Ovary (tissue), 7 donors: ENCODE measurements at regions not wholly inside any gene's neighbourhood (a gene's known extent, or its start where the extent isn't known, plus 50 kb on each side); places are given as distances from the start of the nearest gene placed in this dataset.

Source experiments
- DNase-seq, 5 donors: peaks; one replicate each; pipeline ENCODE4 v3.0.0-alpha.2; 2019 to 2020
- H3K27ac ChIP-seq, 2 donors: fragments of 200-600 bp; one replicate each; pipeline versions ENCODE4 v1.5.1 to v1.8.0; 2019 to 2022
- H3K27me3 ChIP-seq: fragments of 200-600 bp; one replicate; pipeline ENCODE4 v1.8.0; 2022
- H3K36me3 ChIP-seq: fragments of 200-600 bp; sonication (generic); one replicate; pipeline ENCODE4 v1.5.1; 2019
- H3K4me1 ChIP-seq: one replicate; pipeline ENCODE4 v1.8.1; 2013; ENCODE audit warnings: mild to moderate bottlenecking, moderate library complexity; ENCODE audit not compliant: insufficient read depth
- H3K4me3 ChIP-seq: fragments of 200-600 bp; sonication (generic); one replicate; pipeline ENCODE4 v1.5.1; 2017
- H3K9me3 ChIP-seq, 2 donors: fragments of 200-600 bp in 1 of 2; sonication (generic) in 1 of 2; one replicate each; pipeline versions ENCODE4 v1.5.1 to v1.8.1; 2013 to 2019; ENCODE audit warnings: mild to moderate bottlenecking in 1 of 2, moderate library complexity in 1 of 2
- CTCF ChIP-seq, 3 donors: fragments of 450-650 bp in 2 of 3; fragments of 200-600 bp in 1 of 3; IDR thresholded peaks; one replicate each; pipeline versions ENCODE4 v1.5.1 to v1.8.0; 2016 to 2022; ENCODE audit warnings: antibody characterized with exemption in 3 of 3, mild to moderate bottlenecking in 1 of 3
- EP300 ChIP-seq: sonication (generic); formaldehyde crosslinking; IDR thresholded peaks from one replicate; pipeline ENCODE4 v1.6.1; 2017; ENCODE audit warnings: antibody characterized with exemption
- POLR2A ChIP-seq: fragments of 450-650 bp; IDR thresholded peaks from one replicate; pipeline ENCODE4 v1.6.1; 2017; ENCODE audit warnings: antibody characterized with exemption, mild to moderate bottlenecking, moderate library complexity
- WGBS, 3 donors: extraction: QIAGEN DNeasy Blood & Tissue Kit in 1 of 3; methylation state at CpG; one replicate each; pipeline versions ENCODE4 v1.1.5 to v1.1.7; 2013 to 2017; 5-methylcytosine and 5-hydroxymethylcytosine counted together
- intact Hi-C, 4 donors: fragments of 100-400 bp; cut with DNase I; formaldehyde crosslinking; loops; one replicate each; pipeline versions ENCODE4 v1.11.0 to v1.15.1; 2022 to 2023
- donor health status: DM: no; HTN: no; CAD: no; lungs with moderate emphysema.
- donor health status: DM: no; HTN: no; CAD: no.
- donor health status: Bipolar disorder and iron deficiency.
- donor health status: DM: no; HTN: no; CAD: no.
- donor health status: DM: yes; HTN: yes; CAD: no.

GRCh38 chr2:228242591-228242990 lies 61.1 kb upstream of the SPHKAP start:
- no peaks in the 10 kb centered on the region for H3K36me3 ChIP-seq
- no peaks in the 10 kb centered on the region for H3K9me3 ChIP-seq
- WGBS, 3 donors, result 92 to 100% (median 98%) methylated on average over 1 of the region's 1 CpG
- intact Hi-C loops, result no loop called here
- no peak overlapping the region for H3K4me3 ChIP-seq
- TF ChIP-seq EP300 (no peak), CTCF (IDR thresholded peaks at IDR 0.05) (no peak), POLR2A (no peak)
- no peaks in the 10 kb centered on the region for H3K27me3 ChIP-seq
- H3K27ac ChIP-seq, result no peak overlapping the region
- no peak for DNase-seq
- H3K4me1 ChIP-seq, result no peaks in the 10 kb centered on the region

- no peak overlapping the region for H3K4me3 ChIP-seq
- no peaks in the 10 kb centered on the region for H3K4me1 ChIP-seq
- no peak for DNase-seq
- intact Hi-C loops, result no loop called here
- H3K36me3 ChIP-seq, result no peaks in the 10 kb centered on the region
- H3K27ac ChIP-seq, result no peak overlapping the region
- TF ChIP-seq CTCF (IDR thresholded peaks at IDR 0.05) (no peak), POLR2A (no peak), EP300 (no peak)
- 77 to 83% (median 82%) methylated on average over 2 of the region's 2 CpGs for WGBS, 3 donors
- H3K9me3 ChIP-seq, result no peaks in the 10 kb centered on the region
- no peaks in the 10 kb centered on the region for H3K27me3 ChIP-seq
Observed at GRCh38 chr2:228239907-228240561, 58.5 kb upstream of the SPHKAP start.

- WGBS, 3 donors, result 11 to 25% (median 18%) methylated on average over 1 of the region's 1 CpG
- TF ChIP-seq CTCF (IDR thresholded peaks at IDR 0.05), result no peak
- no peak for TF ChIP-seq POLR2A
- TF ChIP-seq EP300, result no peak
- H3K27me3 ChIP-seq, result no peaks in the 10 kb centered on the region
- no peaks in the 10 kb centered on the region for H3K36me3 ChIP-seq
- no peak for DNase-seq
- no peak overlapping the region for H3K27ac ChIP-seq
- intact Hi-C loops, result no loop called here
- H3K9me3 ChIP-seq, result no peaks in the 10 kb centered on the region
- no peaks in the 10 kb centered on the region for H3K4me1 ChIP-seq
- no peak overlapping the region for H3K4me3 ChIP-seq
Observed at GRCh38 chr2:228239207-228239906, 57.9 kb upstream of the SPHKAP start.
